Stimulated activated CD4-positive, alpha-beta T cell treated with anti-CD3 and anti-CD28 coated beads, Interleukin-1b, Interleukin-23, amount 100 ng/mL, for 48 hours (primary cell): ENCODE measurements at regions not wholly inside any gene's neighbourhood (a gene's known extent, or its start where the extent isn't known, plus 50 kb on each side); places are given as distances from the start of the nearest gene placed in this dataset.
"Not testable (repeated sequence)": the region's sequence is repeated elsewhere in the genome, so short reads cannot be mapped to it uniquely, and the experiment has no call there.

Source experiments
- DNase-seq: peaks from one replicate; pipeline ENCODE4 v3.0.0-alpha.2; 2020

- no peak for DNase-seq
These were observed 1755.4 kb upstream of the ACO1 start for GRCh38 chr9:30628915-30629567.

GRCh38 chr9:30630459-30630858 lies 1754.0 kb upstream of the ACO1 start:
- DNase-seq, result no peak

- not testable (repeated sequence) for DNase-seq
These were observed 1737.8 kb upstream of the ACO1 start for GRCh38 chr9:30646639-30647038.

GRCh38 chr9:30661925-30662324 lies 1722.5 kb upstream of the ACO1 start:
- DNase-seq, result no peak

GRCh38 chr9:30670805-30671562 lies 1713.5 kb upstream of the ACO1 start:
- no peak for DNase-seq

GRCh38 chr9:30673132-30673531 lies 1711.3 kb upstream of the ACO1 start:
- DNase-seq, result no peak

- no peak for DNase-seq
These were observed 1707.8 kb upstream of the ACO1 start for GRCh38 chr9:30676651-30677050.

- DNase-seq, result no peak
These were observed 1707.2 kb upstream of the ACO1 start for GRCh38 chr9:30677221-30677620.

- no peak for DNase-seq
These were observed 1695.6 kb upstream of the ACO1 start for GRCh38 chr9:30688801-30689200.

- no peak for DNase-seq
These were observed 1686.5 kb upstream of the ACO1 start for GRCh38 chr9:30697958-30698357.

- DNase-seq, result no peak
These were observed 1672.9 kb upstream of the ACO1 start for GRCh38 chr9:30711591-30711990.

- no peak for DNase-seq
These were observed 1671.2 kb upstream of the ACO1 start for GRCh38 chr9:30713243-30713642.

GRCh38 chr9:30714389-30714788 lies 1670.1 kb upstream of the ACO1 start:
- no peak for DNase-seq

- no peak for DNase-seq
These were observed 1666.0 kb upstream of the ACO1 start for GRCh38 chr9:30718483-30718882.

- no peak for DNase-seq
These were observed 1662.4 kb upstream of the ACO1 start for GRCh38 chr9:30722065-30722464.

GRCh38 chr9:30723656-30724055 lies 1660.8 kb upstream of the ACO1 start:
- DNase-seq, result no peak

- no peak for DNase-seq
These were observed 1652.4 kb upstream of the ACO1 start for GRCh38 chr9:30732060-30732459.

GRCh38 chr9:30744871-30745270 lies 1639.6 kb upstream of the ACO1 start:
- no peak for DNase-seq

GRCh38 chr9:30746589-30746988 lies 1637.9 kb upstream of the ACO1 start:
- DNase-seq, result no peak

GRCh38 chr9:30757723-30758122 lies 1626.7 kb upstream of the ACO1 start:
- DNase-seq, result no peak

GRCh38 chr9:30758726-30759446 lies 1625.6 kb upstream of the ACO1 start:
- DNase-seq, result no peak

GRCh38 chr9:30765318-30765717 lies 1619.1 kb upstream of the ACO1 start:
- DNase-seq, result no peak

GRCh38 chr9:30771163-30771708 lies 1613.2 kb upstream of the ACO1 start:
- DNase-seq, result no peak

- DNase-seq, result no peak
These were observed 1612.7 kb upstream of the ACO1 start for GRCh38 chr9:30771760-30772159.
